NCI-H1105 (cell line): ENCODE measurements at regions not wholly inside any gene's neighbourhood (a gene's known extent, or its start where the extent isn't known, plus 50 kb on each side); places are given as distances from the start of the nearest gene placed in this dataset.

Experiments
- DNase-seq: peaks from one replicate; lab custom pipeline; 2025; lab: John Stamatoyannopoulos, UW

- DNase-seq = no peak
Observed at GRCh38 chr4:180727478-180727877, 1515.7 kb upstream of the TENM3 start.

- DNase-seq = no peak
Observed at GRCh38 chr4:180734753-180735432, 1508.3 kb upstream of the TENM3 start.

DNA sequence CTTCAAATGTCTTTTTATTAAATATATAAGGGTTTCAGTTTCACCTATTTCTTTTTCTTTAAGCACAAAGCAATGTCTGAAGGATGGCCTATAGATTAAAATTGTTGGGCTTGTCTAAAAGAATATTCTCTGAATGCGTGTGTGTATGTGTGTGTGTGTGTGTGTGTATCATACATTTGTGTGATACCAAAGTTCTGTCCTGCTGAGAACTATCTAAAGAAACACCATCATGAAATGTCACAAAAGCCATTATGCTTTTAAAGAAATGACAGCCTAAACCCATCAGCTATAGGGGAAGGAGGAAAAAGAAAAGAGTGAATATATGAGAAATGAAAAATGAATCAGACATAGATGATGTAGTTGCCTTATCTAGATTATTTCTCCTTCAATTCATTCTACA lies 1501.5 kb upstream of the TENM3 start:
- DNase-seq = no peak

DNA sequence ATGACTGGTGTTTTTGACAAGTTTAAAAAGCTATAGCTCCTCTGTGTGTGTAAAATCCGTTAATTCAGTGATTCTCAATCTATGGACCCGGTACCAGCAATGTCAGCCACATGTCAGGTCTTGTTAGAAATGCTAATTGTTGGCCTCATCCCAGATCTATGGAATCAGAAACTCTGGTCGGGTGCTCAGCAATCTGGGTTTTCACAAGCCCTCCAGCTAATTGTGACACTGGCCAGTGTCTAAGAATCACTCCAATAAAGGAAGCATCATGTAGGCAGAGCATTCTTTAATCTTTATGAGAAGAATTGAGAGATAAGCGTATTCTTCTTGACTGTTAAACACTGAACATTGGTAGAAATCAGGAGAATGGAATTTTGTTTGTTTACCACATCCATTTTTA lies 1498.2 kb upstream of the TENM3 start:
- DNase-seq = no peak

GRCh38 chr4:180751009-180751408 lies 1492.2 kb upstream of the TENM3 start:
- DNase-seq = no peak

DNA sequence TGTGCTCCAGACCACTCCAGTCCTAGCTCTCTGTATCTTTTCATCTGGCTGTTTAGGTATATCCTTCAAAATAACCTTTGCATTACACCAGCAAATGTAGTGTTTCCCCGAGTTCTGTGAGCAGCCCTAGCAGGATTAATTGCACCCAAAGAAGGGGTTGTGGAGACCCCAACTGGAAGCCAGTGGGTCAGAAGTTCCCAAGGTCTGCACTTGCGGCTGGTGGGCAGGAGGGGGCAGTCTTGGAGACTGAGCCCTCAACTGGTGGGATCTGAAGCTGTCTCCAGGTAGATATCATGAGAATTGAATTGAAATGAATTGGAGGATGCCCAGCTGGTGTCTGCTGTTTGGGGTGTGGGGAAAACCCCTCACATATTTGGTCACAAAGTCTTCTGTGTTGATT lies 1485.3 kb upstream of the TENM3 start:
- no peak for DNase-seq

GRCh38 chr4:180766045-180766444 lies 1477.2 kb upstream of the TENM3 start:
- no peak for DNase-seq

DNA sequence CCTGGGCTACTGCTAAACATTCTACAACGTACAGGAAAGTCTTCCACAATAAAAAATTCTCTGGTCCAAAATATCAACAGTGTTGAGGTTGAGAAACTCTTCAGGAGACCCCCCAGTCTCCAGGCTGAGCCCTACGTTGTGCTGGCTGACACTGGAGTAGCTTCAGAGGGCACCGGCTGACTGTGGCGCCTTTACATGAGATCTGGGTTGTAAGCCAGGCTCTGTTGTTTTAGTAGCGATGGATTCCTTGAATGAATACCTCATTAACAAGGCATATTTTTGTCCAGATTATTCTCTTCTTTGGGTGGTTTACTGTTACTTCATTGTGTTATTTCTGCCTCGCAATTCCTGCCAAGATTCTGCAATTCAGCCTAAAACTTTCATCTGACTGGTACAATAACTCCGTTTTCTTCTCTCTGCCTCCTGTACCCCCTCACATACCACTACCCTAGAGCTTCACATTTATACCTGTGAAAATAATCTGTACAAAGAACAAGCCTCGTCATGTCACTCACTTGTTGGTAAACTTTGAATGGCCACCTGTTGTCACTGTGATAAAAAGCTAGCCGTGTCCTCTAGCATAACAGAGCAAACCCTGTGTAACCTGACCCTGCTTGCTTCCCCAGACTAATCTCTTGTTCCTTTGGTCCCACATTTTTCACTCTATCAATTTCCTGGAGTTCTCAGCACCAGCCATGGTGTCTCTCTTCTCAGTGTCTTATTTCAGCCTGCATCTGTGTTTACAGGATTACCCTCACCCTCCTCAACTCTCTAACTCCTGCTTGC lies 1476.1 kb upstream of the TENM3 start:
- peak; percentile 34 for DNase-seq

GRCh38 chr4:180768610-180769009 lies 1474.6 kb upstream of the TENM3 start:
- DNase-seq = no peak

DNA sequence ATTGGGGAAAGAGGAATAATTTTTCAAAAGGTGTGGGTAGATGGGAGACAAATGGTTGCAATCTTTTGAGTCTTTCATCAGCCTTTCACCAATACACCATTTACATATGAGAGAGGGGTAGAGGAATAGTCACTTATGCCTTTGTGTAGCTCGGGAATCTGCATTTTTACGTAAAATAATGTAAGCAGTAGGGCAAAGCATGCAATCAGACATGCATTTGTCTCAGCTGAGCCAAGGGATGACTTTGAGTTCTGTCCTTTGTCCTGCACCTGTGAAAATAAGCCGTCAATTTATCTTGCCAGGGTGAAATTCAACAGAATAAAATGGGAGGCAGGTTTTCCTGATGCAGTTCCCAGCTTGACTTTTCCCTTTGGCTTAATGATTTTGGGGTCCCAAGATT lies 1473.4 kb upstream of the TENM3 start:
- DNase-seq = no peak

GRCh38 chr4:180770265-180770664 lies 1472.9 kb upstream of the TENM3 start:
- DNase-seq = no peak

DNA sequence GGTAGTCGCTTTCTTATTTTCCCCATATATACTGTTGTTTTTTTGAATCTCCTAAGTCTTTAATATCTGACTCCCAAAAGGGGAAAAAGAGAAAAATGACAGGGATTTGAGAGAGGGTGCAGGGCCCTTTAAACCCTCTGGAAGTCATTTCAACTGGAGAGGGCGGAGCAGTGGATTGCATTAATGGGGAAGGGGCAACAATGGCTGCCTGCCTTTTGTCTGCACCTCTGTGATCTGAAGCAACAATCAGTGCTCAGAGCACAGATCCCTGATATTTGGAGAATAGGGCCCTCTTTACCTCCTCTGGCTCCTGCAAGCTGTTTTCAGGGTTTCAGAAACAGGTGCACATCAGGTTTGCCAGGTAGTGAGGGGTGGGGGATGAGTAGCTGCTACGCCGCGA lies 1458.3 kb upstream of the TENM3 start:
- no peak for DNase-seq

DNA sequence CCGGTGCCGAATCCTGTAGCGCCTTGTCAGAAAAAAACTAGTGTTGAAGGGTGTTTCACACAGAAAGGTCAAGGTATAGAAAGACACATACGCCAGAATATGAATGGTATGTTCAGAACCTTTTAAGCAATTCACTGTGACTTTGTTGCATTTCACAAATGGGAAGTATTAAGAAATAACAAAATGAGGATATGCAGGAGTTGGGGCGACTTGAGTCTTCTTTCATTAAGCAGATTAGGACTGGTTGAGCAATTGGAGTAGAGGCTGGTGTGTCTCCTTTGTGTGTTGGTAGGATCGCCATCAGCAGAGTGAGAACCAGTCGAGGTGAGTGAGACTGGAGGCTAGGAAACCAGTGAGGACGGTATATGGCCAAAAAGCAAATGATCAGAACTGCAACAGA lies 1454.5 kb upstream of the TENM3 start:
- DNase-seq = no peak

DNA sequence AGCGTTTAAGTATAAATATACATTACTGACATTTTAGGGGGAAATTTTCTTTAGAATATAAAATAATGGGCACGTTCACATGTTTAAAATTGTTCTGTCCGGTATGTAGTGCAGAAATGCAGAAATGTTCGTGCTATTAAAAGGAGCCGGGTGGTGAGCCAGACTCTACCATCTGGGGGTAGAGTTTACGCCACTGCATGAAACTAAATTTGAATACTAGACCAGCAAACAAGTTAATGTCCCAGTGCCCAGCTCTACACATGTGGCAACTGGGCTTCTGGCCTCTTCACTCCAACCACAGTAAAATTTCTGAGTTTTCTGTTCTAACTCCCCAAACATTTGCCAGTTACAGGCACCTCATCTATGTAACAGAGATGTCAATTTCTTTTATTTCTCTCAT lies 1453.3 kb upstream of the TENM3 start:
- DNase-seq = no peak

DNA sequence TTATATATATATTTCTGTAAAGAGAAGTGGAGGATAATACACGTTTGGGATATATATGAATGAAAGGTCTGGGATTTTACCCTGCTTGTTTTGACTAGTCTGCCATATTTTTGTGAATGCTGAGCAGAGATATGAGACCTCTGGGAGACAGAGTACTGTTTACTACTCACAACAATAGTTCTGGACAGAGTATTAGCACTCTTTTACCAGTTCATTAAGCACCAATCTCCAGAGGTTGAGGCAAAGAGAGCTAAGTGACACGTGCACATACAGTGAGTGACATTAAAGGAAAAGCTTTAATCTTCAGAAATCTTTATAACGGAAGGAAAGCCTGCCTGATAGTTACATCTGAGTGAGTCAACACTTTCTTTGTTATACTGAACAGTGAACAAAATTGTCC lies 1452.7 kb upstream of the TENM3 start:
- DNase-seq = no peak

GRCh38 chr4:180792541-180792940 lies 1450.7 kb upstream of the TENM3 start:
- DNase-seq = no peak

- no peak for DNase-seq
Observed at GRCh38 chr4:180794333-180794732, 1448.9 kb upstream of the TENM3 start.

DNA sequence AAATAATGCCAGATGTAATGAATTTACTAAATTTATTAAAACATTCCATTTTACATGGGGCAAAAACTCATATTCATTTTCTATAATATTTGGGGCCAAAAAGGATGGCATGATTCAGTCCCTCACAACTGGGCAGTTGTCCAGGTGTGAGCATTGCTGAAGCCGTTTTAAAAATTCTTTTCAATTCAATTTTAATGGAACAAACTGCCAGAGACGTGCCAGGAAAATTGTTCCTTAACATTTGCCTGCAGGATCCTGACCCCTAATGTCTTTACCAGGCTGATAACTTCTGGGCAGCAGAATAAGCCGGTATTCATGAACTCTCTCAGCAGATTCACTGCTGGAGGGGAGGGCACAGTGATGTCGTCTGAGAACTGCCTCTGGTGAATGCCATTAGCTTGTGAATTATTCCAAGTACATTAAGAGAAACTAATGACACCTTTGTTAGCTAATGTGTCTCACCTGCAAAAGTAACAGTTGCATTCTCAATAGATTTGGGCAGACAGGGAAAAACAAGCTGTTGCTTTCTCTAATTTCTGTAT lies 1445.1 kb upstream of the TENM3 start:
- no peak for DNase-seq

DNA sequence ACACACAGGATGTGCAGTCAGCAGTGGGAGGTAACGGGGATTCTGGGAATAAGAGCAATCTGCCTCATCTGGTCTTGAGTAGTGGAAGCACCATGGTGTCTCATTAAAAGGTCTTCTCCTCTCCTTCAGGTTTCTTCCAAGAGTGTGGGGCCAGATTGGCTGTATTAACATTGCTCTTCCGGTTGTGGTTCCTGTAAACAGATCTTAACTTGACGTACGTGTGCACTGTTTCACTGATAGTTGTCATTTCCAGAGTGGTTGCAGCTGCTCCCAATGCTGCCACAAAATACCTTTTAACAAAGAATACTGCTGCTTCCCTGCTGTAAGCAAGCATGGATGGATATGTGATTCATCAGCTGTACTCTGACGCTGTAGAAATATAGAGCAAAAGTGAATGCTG lies 1443.4 kb upstream of the TENM3 start:
- no peak for DNase-seq

- DNase-seq = no peak
Observed at GRCh38 chr4:180805101-180805500, 1438.1 kb upstream of the TENM3 start.

DNA sequence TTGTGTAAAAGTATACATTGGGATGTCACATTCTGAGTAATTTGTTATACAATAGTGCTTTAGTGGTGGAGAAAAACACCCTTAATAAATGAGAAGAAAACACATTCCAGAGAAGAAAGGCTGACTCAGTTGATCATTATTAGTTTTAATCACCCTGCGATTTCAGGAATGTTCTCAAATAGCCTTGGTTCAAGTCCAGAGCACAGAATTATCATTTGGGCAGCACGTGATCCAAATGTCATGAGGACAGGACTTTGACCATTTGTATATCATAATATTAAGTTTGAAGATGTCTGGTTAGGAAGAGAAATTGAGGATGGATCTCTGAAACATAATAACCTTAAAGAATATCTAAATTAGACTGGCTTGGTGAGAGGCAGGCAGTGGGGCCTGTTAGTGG lies 1434.3 kb upstream of the TENM3 start:
- no peak for DNase-seq

- no peak for DNase-seq
Observed at GRCh38 chr4:180809439-180809838, 1433.8 kb upstream of the TENM3 start.

DNA sequence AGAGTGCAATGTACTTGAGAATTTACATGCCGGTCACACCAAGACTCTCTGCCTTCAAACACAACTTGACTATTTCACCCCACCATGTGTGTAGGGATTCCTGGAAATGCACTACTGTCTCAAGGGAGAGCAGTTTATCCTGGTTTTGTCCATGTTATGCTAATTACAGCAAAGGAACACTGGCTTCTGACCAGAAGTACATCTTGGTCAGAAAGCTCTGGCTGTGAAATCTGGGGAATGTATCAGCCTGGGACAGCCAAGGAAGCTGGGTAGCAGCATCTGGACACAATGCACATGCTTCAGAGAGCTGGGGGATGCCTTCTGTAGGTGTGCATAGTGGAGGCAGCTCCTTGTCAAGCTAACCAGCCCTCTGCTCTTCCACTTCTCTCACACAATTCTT lies 1432.6 kb upstream of the TENM3 start:
- DNase-seq = no peak

GRCh38 chr4:180811556-180811955 lies 1431.6 kb upstream of the TENM3 start:
- DNase-seq = no peak
